Aorta (tissue), 5 donors: ENCODE measurements at regions not wholly inside any gene's neighbourhood (a gene's known extent, or its start where the extent isn't known, plus 50 kb on each side); places are given as distances from the start of the nearest gene placed in this dataset.

Experiments
- ATAC-seq: fragments of 200-7000 bp; cut with Tn5 transposase; one replicate; pipeline ENCODE4 v1.9.1; 2022; ENCODE audit warnings: moderate library complexity; ENCODE audit not compliant: low FRiP score
- DNase-seq, 2 donors: peaks; one replicate each; pipeline ENCODE4 v3.0.0-alpha.2; 2020
- H3K27ac ChIP-seq, 2 donors: one replicate each; pipeline ENCODE4 v1.5.1; 2013; ENCODE audit warnings: low read length in 2 of 2, mild to moderate bottlenecking in 2 of 2, moderate library complexity in 2 of 2, control low read depth in 1 of 2, inconsistent platforms in 1 of 2, low read depth in 1 of 2
- H3K27me3 ChIP-seq, 2 donors: one replicate each; pipeline ENCODE4 v1.6.1; 2013; ENCODE audit warnings: control low read depth in 1 of 2, low read length in 1 of 2, mild to moderate bottlenecking in 1 of 2, moderate library complexity in 1 of 2; ENCODE audit not compliant: insufficient read depth in 2 of 2, control insufficient read depth in 1 of 2
- H3K36me3 ChIP-seq, 2 donors: one replicate each; pipeline ENCODE4 v1.6.1; 2013; ENCODE audit warnings: control low read depth in 1 of 2, low read length in 1 of 2, mild to moderate bottlenecking in 1 of 2; ENCODE audit not compliant: insufficient read depth in 2 of 2, control insufficient read depth in 1 of 2
- H3K4me1 ChIP-seq, 2 donors: one replicate each; pipeline ENCODE4 v1.6.1; 2013; ENCODE audit warnings: low read length in 2 of 2, control low read depth in 1 of 2, mild to moderate bottlenecking in 1 of 2, moderate library complexity in 1 of 2; ENCODE audit not compliant: insufficient read depth in 2 of 2, control insufficient read depth in 1 of 2
- H3K4me3 ChIP-seq, 2 donors: one replicate each; pipeline ENCODE4 v1.5.1; 2013; ENCODE audit warnings: low read length in 2 of 2, control low read depth in 1 of 2, mild to moderate bottlenecking in 1 of 2
- H3K9me3 ChIP-seq: one replicate; pipeline ENCODE4 v1.6.1; 2013; ENCODE audit warnings: mild to moderate bottlenecking, low read length; ENCODE audit not compliant: control insufficient read depth
- WGBS, 2 donors: extraction: QIAGEN DNeasy Blood & Tissue Kit; methylation state at CpG; one replicate each; pipeline ENCODE4 v1.1.7; 2013; 5-methylcytosine and 5-hydroxymethylcytosine counted together
- intact Hi-C, 2 donors: fragments of 100-400 bp; cut with DNase I; formaldehyde crosslinking; loops; one replicate each; pipeline versions ENCODE4 v1.14.2 to v1.15.0; 2022
- donor health status: healthy with polysubstance abuse.
- donor health status: Bipolar disorder and iron deficiency.
- donor health status: DM: no; HTN: no; CAD: no.
- donor health status: DM: no; HTN: no; CAD: no.
- donor health status: DM: yes; HTN: yes; CAD: no.

- Histone ChIP-seq H3K4me3 (no peak overlapping the region), H3K4me1 (no peaks in the 10 kb centered on the region), H3K9me3 (no peaks in the 10 kb centered on the region), H3K27ac (no peak overlapping the region), H3K27me3 (peaks cover 0 to 3% of the 10 kb centered on the region in 2 donors), H3K36me3 (no peaks in the 10 kb centered on the region)
- intact Hi-C loops, result no loop called here
- ATAC-seq (no peak), DNase-seq (no peak)
- 38 to 46% methylated on average over 1 of the region's 1 CpG for WGBS, 2 donors
Observed at GRCh38 chr15:53328341-53328740, 431.1 kb downstream of the WDR72 start.

- no peaks in the 10 kb centered on the region for H3K4me1 ChIP-seq
- intact Hi-C loops, result no loop called here
- H3K36me3 ChIP-seq, result no peaks in the 10 kb centered on the region
- H3K9me3 ChIP-seq, result no peaks in the 10 kb centered on the region
- H3K27ac ChIP-seq, result no peak overlapping the region
- peaks cover 0 to 3% of the 10 kb centered on the region in 2 donors for H3K27me3 ChIP-seq
- WGBS, 2 donors, result 66% methylated on average over 7 of the region's 7 CpGs
- ATAC-seq (no peak), DNase-seq (no peak)
- no peak overlapping the region for H3K4me3 ChIP-seq
Observed at GRCh38 chr15:53324061-53324460, 435.4 kb downstream of the WDR72 start.

GRCh38 chr15:53323191-53323590 lies 436.3 kb downstream of the WDR72 start:
- ATAC-seq, result no peak
- peaks cover 0 to 3% of the 10 kb centered on the region in 2 donors for H3K27me3 ChIP-seq
- H3K27ac ChIP-seq, result no peak overlapping the region
- H3K36me3 ChIP-seq, result no peaks in the 10 kb centered on the region
- no peaks in the 10 kb centered on the region for H3K4me1 ChIP-seq
- no peak overlapping the region for H3K4me3 ChIP-seq
- peaks cover 1% of the 10 kb centered on the region for H3K9me3 ChIP-seq
- intact Hi-C loops, result no loop called here
- DNase-seq, result no peak
- WGBS, 2 donors, result 48 to 56% methylated on average over 3 of the region's 3 CpGs

- ATAC-seq (no peak), DNase-seq (no peak)
- Histone ChIP-seq H3K4me1 (no peaks in the 10 kb centered on the region), H3K27me3 (peaks cover 0 to 3% of the 10 kb centered on the region in 2 donors), H3K4me3 (no peak overlapping the region), H3K36me3 (no peaks in the 10 kb centered on the region), H3K27ac (no peak overlapping the region), H3K9me3 (peaks cover 1% of the 10 kb centered on the region)
- intact Hi-C loops, result no loop called here
- WGBS, 2 donors, result 70 to 72% methylated on average over 5 of the region's 5 CpGs
Observed at GRCh38 chr15:53320816-53321215, 438.6 kb downstream of the WDR72 start.

GRCh38 chr15:53312707-53313106 lies 446.8 kb downstream of the WDR72 start:
- DNase-seq, result no peak
- Histone ChIP-seq H3K27ac (no peak overlapping the region), H3K4me3 (no peak overlapping the region), H3K27me3 (peaks cover 0 to 5% of the 10 kb centered on the region in 2 donors), H3K36me3 (no peaks in the 10 kb centered on the region), H3K9me3 (no peaks in the 10 kb centered on the region), H3K4me1 (no peaks in the 10 kb centered on the region)
- 18 to 24% methylated on average over 3 of the region's 3 CpGs for WGBS, 2 donors
- intact Hi-C loops, result no loop called here
- no peak for ATAC-seq

- 81 to 86% methylated on average over 1 of the region's 1 CpG for WGBS, 2 donors
- Histone ChIP-seq H3K9me3 (no peaks in the 10 kb centered on the region), H3K27ac (no peak overlapping the region), H3K27me3 (peaks cover 0 to 5% of the 10 kb centered on the region in 2 donors), H3K4me1 (no peaks in the 10 kb centered on the region), H3K36me3 (no peaks in the 10 kb centered on the region), H3K4me3 (no peak overlapping the region)
- intact Hi-C loops, result no loop called here
- no peak for ATAC-seq
- DNase-seq, result no peak
Observed at GRCh38 chr15:53310709-53311108, 448.8 kb downstream of the WDR72 start.

GRCh38 chr15:53307952-53308624 lies 451.4 kb downstream of the WDR72 start:
- ATAC-seq (no peak), DNase-seq (no peak)
- no peak overlapping the region for H3K4me3 ChIP-seq
- H3K4me1 ChIP-seq, result no peaks in the 10 kb centered on the region
- H3K9me3 ChIP-seq, result no peaks in the 10 kb centered on the region
- H3K27me3 ChIP-seq, result no peaks in the 10 kb centered on the region
- intact Hi-C loops, result no loop called here
- no peak overlapping the region for H3K27ac ChIP-seq
- H3K36me3 ChIP-seq, result no peaks in the 10 kb centered on the region
- 71 to 81% methylated on average over 5 of the region's 5 CpGs for WGBS, 2 donors

- no peaks in the 10 kb centered on the region for H3K4me1 ChIP-seq
Observed at GRCh38 chr15:53305554-53305953, 453.9 kb downstream of the WDR72 start.

GRCh38 chr15:53305101-53305500 lies 454.4 kb downstream of the WDR72 start:
- Histone ChIP-seq H3K36me3 (no peaks in the 10 kb centered on the region), H3K4me3 (no peak overlapping the region), H3K9me3 (no peaks in the 10 kb centered on the region), H3K27ac (no peak overlapping the region), H3K4me1 (no peaks in the 10 kb centered on the region), H3K27me3 (no peaks in the 10 kb centered on the region)
- WGBS, 2 donors, result 89 to 97% methylated on average over 1 of the region's 1 CpG
- DNase-seq, result no peak
- no peak for ATAC-seq
- intact Hi-C loops, result no loop called here

More at GRCh38 chr15:53305554-53305953, 453.9 kb downstream of the WDR72 start:
- DNase-seq (no peak), ATAC-seq (no peak)
- no peaks in the 10 kb centered on the region for H3K9me3 ChIP-seq
- intact Hi-C loops, result no loop called here
- H3K4me3 ChIP-seq, result no peak overlapping the region
- no peaks in the 10 kb centered on the region for H3K36me3 ChIP-seq
- no peak overlapping the region for H3K27ac ChIP-seq
- H3K27me3 ChIP-seq, result no peaks in the 10 kb centered on the region
- 57 to 70% methylated on average over 2 of the region's 2 CpGs for WGBS, 2 donors
